NOMO-1 treated with dmso at 0.1 percent for 144 hours (cell line): ENCODE measurements at regions not wholly inside any gene's neighbourhood (a gene's known extent, or its start where the extent isn't known, plus 50 kb on each side); places are given as distances from the start of the nearest gene placed in this dataset.
"Not testable (repeated sequence)": the region's sequence is repeated elsewhere in the genome, so short reads cannot be mapped to it uniquely, and the experiment has no call there.

Experiments
- DNase-seq: peaks from one replicate; lab custom pipeline; 2025; ENCODE audit not compliant: unreplicated experiment; lab: John Stamatoyannopoulos, UW

DNA sequence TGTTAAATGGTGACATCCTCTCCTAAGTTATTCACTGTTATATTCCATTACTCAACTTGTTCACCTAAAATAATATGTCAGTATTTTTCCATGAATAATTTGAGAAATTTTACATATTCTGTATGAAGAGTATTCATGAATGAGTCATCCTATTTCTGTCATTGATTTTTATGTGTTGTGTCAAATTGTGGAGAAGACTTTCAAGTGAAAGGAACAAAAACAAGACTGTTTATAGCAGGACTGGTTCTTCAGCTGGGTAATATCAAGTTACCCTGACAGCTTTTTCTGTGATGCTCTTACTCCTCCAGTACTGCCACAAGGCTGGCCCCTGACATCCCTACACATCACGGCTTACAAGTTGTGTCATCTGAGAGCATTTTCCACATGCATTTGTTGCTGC, 847.7 kb downstream of the NCAM2 start:
- no peak for DNase-seq

DNA sequence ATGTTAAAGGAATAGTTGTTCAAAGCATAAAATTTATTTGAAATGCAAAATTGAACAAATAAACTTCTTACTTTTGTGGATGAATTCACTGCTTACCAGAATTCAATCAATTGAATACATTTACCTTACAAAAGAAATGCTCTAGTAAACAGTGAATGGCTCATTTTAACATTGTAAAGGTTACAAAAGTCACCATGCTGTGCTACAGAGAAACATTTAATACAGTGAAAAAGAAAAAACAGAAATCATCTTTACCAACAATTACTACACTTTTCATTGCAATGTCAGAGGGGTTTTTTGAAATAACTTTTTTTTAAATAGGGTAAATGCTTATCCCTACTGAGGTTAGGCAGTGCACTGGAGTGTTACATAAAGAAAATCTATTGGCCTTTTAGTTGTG, 853.0 kb downstream of the NCAM2 start:
- no peak for DNase-seq

DNA sequence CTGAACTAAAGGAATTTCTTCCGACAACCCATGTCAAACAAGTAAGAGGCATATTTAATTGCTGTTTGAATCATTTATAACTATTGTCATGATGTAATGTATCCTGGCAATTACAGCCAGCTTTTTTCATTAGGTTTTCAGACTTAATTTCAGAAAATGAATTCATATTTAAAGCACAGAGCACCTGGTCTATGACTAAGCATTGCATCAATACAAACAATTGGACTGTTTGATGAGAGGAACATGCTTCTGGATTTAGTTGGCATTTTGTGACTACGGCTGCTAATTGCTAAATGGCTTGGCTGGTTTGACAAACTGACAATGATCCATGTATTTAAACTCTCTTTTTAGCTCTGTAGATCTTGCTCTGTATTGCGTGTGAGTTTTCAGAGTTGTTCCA, 853.4 kb downstream of the NCAM2 start:
- no peak for DNase-seq

DNA sequence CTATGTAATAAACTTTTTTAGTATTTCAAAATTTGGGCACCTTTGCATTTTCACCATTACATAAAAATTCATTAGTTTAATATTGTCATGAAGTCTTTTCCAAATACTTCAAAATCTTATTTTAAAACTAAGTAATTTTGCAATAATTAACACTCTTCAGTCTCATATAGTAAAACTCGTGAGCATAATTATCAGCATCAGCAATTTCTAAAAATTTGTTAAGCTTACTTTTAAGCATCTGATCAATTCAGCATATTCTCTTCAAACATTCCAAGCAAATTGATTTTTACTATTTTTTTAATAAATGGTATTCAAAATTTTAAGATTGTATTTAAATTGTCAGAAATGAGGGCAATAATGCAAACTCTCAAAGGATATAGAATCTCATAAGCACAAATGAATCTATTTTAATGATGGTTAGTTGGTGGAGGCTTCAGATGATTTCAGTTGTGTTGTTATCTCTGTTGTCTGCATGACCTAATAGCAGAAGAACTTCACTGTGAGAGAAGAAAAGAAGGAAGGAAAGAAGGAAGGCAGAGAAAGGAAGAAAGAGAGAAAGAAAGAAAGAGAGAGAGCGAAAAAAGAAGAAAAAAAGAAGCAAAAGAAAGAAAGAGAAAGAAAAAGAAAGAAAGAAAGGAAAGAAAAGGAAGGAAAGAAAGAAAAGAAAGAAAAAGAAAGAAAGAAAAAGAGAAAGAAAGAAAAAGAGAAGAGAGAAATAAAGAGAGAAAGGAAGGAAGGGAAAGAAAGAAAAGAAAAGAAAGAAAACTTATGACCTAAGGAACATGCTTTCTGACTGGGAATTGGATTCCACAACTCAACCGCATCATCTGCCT, 860.5 kb downstream of the NCAM2 start:
- no peak for DNase-seq

DNA sequence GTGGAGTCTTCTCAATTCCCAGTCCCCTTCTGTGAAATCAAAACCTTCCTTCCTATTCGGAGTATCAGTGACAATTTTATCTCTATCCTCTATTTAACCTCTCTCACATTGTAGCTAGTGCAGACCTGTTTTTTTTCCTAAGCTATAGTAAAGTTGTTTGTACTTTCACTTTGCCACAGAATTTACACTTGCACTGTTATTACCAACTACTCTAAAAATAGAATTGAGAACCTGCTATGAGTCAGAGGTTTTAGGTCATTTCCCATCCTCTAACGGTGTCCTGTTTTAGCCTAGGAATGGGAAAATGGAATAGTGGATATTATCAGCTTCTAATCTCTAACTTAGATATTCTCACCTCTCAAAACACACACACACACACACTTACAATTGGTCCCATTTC, 862.7 kb downstream of the NCAM2 start:
- DNase-seq = no peak

DNA sequence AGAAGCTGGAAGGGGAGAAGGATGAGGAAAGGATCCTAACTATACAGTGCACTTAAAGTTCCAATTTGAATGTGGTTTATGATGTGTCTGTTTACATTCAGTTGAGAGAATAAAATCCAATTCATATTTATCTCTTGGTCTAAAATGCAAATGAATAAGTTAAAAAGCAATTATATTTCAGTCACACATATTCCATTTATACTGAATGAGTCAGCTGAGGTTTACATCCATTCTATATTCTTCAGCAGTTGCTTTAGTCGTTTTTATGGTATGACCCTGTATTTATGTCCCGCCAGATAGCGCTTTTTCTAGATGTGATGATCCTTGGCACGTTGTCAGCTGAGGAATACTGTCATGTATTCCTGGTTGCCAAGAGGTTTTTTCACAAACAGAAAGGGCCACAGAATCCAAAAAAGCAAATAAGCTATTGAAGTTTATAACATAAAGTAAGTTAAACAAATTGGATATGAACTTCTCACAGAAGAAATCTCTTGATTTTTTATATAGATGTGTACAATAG, 866.2 kb downstream of the NCAM2 start:
- no peak for DNase-seq

DNA sequence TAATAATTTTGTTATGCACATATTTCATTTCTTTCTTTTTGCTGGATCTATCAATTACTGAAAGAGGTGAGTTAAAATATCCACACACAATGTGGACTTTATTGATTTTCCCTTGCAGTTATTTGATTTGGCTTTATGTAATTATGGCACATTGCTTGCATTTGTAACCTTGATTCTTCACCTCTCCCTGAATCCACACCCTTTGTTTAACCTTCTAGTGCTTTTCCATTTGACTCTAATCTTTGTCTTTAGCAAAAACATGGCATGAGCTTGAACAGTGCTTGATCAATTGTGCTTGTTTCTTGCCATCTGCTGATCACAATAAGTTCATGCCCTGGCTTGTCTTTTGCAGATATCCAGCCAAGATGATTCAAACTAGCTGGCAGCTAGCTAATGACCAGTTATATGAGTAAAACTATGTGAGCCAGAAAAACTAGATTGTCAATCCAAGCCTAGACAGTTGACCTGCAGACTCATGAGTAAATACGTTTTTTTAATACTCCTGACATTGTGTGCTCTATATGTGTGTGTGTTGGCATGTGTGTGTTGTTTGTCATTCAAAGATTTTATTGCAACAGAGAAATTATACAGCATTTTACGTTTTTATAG, 899.2 kb downstream of the NCAM2 start:
- DNase-seq = no peak

DNA sequence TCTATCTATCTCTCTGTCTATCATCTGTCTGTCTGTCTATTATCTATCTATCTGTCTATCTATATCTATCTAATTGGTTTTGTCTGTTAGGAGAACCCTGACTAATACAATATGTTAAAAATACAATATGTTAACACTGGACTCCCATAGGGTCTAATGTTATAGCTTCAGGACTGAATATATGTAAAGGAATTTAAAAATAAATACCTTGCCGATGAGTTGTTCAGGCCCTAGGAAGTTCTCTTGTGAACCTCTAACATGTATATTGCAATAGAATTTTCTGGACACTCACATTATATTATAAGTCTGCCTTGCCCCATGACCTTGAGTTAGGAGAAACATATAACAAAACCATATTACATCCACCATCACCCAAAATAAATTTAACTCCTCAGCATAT, 900.6 kb downstream of the NCAM2 start:
- DNase-seq = no peak

DNA sequence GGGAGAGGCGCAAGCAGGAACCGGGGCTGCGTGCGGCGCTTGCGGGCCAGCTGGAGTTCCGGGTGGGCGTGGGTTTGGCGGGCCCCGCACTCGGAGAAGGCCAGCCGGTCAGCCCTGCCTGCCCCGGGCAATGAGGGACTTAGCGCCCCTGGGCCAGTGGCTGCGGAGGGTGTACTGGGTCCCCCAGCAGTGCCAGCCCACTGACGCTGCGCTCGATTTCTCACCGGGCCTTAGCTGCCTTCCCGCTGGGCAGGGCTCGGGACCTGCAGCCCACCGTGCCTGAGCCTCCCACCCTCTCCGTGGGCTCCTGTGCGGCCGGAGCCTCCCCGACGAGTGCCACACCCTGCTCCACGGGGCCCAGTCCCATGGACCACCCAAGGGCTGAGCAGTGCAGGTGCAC, 904.2 kb downstream of the NCAM2 start:
- not testable (repeated sequence) for DNase-seq

DNA sequence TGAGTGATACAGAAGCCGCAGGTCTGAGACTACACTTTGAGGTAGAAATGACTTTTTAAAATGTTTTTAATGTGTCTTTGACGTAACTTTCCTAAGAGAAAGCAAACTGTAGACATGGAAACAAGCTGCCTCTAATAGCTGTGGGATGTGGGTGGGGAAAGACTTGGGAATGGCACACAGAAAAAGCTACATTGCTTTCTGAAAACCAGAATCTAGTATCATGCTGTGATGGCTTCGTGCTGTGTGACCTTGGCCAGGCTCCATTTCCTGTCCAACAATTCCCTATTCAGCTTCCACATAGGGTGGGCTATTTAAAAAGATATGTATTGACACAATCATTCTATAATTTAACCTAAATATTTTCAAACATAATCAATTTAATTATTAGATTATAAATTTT, 909.1 kb downstream of the NCAM2 start:
- DNase-seq = no peak

DNA sequence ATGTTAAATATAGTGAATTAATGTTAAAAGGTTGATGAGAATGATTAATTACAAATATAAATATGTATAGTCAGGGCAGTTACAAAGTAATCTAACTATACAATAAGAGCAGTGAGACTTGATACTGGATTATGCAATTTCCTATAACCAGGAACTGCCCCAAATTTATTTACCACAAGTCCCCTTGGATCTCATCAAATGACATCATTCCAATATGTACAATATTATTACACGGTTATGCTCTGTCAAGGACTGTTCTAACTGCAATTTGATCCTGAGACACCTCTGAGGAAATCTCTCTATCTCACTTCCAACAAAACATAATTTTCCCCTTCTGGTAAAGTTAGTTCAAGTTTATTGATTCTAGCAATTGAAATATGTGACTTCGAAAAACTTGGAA, 917.6 kb downstream of the NCAM2 start:
- no peak for DNase-seq

DNA sequence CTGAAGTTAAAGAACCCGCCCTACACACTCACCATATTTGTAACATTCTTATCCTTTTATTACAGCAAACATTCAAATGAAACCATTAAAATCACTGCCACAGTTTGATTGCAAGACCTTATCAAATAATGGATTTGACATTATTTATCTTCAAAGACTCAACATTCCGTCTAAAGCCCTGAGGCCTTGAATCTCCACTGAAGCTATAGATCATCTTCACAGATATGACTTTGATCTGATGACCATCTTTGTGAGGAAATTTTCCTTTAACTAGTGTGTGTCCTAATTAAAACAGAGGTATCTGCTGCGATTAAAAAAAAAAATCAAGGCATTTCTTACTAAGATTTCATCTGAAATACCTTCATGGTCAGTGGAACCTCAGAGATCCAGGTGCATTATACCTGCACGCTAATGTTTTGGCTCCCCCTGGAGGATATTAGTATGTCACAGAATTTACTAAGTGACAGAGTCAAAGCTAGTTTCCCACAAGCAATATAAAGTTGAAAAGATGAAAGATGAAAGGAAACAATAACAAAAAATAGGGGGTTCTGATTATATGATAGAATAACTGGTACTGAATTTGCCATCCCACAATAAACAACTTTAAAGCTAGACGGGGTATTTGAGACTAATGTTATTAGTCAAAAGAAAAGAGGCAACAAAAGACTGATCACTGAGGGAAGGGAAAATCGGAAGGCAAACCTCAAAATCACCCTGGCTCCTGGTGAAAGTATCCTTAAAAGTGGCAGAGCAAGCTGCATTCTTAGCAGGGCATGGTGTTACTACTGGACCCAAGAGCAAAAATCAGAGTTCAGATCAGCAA, 923.4 kb downstream of the NCAM2 start:
- no peak for DNase-seq

DNA sequence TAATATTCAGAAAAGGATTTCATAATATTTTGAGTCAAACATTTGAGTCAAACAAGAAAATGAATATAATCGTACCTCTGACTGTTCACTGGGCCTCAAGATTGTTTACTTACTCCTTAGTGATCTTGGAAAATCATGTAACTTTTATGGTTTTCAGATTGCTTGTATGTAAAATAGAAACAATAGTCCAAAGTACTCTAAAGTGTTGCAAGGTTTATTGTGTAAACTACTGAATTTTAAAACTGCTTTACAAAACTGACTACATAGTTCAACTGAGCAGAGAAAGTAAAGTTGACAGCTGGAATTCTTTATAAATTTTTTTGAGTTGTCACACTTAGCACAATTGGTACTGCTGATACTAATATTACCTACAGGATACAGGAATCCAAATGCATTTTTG, 931.0 kb downstream of the NCAM2 start:
- no peak for DNase-seq

DNA sequence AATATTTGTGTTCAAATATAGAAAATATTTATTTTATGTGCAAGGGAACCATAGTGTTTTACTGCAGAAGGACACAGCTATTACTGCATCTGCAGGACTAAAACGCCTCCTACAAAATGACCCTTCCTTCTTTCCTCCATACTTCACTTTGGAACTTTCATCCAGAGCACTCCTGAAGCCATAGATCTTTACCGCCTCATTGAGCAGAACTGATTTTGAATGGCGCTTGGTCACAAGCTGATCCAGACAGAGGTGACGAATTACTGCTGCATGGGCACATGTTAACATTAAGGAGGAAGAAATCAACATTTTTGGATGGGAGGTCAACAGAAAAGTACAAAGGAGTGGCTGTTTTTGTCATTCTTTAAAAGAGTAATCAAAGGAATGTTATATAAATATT, 931.6 kb downstream of the NCAM2 start:
- no peak for DNase-seq

DNA sequence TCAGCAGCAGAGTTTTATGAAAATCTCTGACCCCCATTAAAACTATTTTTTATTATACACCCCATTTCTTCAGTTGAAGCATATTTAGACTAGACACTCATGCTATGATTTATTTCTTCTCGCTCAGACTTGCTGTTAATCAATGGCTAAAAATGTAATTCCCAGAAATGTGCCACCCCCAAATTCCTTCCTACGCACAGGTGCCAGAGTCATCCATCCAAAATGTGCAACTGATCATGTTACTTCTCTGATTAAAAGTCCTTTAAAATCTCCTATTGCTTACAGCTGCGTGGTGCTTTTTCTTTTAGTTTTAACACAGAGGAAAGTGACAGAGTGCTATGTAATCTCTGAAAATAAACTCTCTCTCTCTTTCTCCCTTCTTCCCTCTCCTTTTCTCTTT, 954.4 kb downstream of the NCAM2 start:
- no peak for DNase-seq

DNA sequence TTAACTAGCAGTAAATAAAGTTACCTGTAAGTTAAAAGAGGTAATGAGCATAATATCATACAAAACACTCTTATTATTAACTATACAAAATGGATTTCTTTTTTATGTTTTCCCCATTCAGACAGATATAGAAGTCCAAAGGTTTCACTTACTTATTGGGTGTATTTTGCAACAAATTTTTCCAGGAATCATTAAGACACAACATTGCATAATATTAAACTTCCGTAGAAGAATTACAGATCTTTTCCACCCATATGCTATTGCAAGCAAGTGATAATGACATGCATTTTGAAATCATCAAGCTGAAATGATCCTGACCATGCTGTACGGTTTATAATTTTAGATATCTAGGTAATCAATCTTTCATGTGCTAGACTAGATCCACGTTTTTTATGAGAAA, 957.0 kb downstream of the NCAM2 start:
- no peak for DNase-seq

DNA sequence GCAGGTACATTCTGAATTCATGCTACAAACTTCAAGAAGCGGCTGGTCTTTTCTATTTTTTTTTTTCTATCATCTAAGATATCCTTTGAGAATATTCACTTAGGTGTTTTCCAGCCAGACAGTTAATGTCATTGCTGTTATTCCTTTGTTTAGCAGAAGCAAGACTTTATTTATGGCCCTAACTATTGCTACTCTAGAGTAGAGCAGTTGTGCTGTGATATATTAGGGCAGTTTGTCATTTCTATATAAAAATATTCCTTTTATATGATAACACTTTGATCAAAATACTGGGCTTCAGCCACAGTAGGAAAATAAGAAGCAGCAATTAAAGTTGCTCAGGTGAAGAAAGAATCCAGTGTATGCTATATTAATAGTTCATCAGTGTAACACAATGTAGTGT, 959.3 kb downstream of the NCAM2 start:
- DNase-seq = no peak

DNA sequence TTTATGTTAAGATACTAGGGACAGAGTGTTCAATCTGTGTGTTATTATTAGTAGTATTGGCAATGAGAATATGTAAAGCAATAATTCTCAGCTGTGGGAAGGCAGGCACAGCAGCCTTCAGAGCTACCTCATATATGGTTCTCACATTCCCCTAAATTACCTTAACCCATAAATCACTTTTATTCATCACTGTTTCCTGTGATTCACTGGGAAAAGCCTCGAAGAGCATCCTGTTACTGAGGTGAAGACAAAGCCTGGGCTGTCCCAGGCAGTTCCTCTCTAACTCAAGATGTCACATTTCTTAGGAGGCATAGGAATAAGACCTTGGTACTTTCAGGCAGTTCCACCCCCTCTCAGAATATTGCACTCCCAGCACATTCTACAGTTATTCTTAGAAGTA, 965.7 kb downstream of the NCAM2 start:
- DNase-seq = no peak

DNA sequence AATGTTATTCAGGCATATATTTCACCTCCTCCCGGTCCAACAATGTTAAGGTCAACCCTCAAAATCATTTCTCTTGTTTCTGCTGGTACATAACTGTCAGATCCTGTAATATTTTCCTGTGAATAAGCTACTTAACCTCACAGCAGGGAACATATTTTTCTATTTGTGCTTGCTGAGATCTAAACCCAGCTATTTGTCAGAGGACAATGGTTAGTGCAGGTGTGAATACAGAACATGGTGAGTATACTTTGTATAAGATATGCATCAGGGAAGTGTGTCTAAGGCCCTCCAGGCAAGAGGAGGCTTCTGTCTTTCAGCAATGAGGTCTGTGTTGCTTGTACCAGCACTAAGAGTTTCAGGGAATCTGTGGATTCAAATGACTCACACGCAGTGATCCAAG, 970.6 kb downstream of the NCAM2 start:
- no peak for DNase-seq

DNA sequence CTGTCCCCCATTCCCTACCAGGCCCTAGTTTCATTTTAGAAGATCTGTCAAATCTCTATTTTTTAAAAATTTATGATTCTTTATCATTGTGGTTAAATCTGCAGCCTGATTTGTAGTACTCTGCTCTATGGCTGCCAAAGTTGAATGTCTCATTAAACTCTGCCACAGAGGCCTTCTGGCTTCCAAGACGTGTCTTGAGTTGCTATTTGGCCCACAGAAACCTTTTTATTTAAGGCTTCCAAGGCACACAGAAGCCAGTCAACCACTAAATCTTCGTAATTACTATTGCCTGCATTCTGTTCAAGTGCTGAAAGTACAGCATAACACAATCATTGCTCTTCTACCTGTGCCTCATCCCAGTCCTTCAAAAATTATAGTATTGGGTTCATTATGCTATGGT, 971.0 kb downstream of the NCAM2 start:
- no peak for DNase-seq

DNA sequence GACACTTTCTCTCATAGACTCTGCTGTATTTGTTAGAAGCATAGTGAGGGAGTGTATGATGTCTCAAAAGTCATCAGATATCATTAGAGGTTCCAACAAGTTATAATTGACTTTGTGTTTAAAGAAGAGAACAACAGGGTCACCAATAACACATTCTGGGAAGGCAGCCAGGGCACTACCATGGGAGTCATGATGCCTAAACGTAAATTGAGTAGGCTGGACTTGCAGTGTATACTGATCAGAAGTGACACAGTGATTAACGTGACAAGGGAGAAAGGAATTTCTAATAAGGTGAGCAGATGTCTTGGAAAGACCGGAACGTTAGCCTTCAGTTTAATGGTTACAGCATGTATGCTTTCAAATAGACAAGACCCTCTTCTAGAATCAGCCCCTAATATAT, 973.2 kb downstream of the NCAM2 start:
- DNase-seq = no peak

DNA sequence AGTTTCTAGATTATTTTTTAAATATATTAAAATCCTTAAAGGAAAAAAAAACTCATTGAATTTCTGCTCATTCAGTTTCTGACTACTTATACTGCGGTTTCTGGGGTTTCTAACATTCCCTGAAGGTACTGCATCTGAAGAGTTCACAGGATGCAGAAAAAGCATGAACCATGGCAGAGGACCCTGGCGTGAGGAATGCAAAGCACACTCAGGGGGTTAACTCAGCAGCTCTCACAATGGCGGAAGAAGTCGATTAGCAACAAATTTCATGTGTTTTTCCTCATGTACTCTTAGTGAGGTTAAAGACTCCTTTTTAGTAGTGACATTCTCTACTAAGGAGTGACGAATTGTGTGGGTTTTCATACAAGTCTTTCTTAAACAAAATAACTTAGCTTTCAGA, 975.6 kb downstream of the NCAM2 start:
- no peak for DNase-seq
